Choroid plexus epithelial cell (primary cell): ENCODE measurements at regions not wholly inside any gene's neighbourhood (a gene's known extent, or its start where the extent isn't known, plus 50 kb on each side); places are given as distances from the start of the nearest gene placed in this dataset.
A peak's percentile ranks its signal among the peaks of the same experiment; 100 is the strongest.

Experiments used
- DNase-seq: peaks from one replicate; pipeline ENCODE4 v3.0.0-alpha.2; 2010; ENCODE audit warnings: low read depth
- H3K4me3 ChIP-seq: 2 replicates; pipeline ENCODE4 v1.5.1; 2011; ENCODE audit warnings: low read depth, mild to moderate bottlenecking, control low read depth, low read length, moderate library complexity
- TF ChIP-seq, protein P1 (sequence below): conservative IDR thresholded peaks from 2 replicates; pipeline ENCODE4 v1.5.1; 2011; ENCODE audit warnings: low read depth, mild to moderate bottlenecking, control low read depth, inconsistent platforms, low read length, moderate library complexity

DNA sequence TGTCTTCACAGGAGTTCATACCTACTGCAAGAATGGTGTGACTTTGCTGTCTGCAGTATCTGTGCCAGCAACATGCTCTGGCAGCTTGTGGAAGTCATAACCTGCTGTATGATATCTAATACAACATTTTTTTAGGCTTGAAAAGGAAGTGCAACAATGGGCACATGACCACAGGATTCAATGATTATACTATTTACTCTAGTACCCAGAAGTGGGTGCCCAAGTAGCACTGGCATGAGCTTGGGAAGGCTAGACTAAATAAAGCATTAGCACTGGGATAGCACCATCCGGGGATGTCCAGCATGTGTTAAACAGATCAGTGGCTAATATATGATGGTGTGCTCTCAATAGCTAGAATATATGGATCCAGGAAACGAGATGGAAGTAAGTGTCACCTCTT, 98.6 kb upstream of the PDE4B start:
- TF ChIP-seq, protein P1, sequence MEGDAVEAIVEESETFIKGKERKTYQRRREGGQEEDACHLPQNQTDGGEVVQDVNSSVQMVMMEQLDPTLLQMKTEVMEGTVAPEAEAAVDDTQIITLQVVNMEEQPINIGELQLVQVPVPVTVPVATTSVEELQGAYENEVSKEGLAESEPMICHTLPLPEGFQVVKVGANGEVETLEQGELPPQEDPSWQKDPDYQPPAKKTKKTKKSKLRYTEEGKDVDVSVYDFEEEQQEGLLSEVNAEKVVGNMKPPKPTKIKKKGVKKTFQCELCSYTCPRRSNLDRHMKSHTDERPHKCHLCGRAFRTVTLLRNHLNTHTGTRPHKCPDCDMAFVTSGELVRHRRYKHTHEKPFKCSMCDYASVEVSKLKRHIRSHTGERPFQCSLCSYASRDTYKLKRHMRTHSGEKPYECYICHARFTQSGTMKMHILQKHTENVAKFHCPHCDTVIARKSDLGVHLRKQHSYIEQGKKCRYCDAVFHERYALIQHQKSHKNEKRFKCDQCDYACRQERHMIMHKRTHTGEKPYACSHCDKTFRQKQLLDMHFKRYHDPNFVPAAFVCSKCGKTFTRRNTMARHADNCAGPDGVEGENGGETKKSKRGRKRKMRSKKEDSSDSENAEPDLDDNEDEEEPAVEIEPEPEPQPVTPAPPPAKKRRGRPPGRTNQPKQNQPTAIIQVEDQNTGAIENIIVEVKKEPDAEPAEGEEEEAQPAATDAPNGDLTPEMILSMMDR, result no peak
- no peak for DNase-seq

DNA sequence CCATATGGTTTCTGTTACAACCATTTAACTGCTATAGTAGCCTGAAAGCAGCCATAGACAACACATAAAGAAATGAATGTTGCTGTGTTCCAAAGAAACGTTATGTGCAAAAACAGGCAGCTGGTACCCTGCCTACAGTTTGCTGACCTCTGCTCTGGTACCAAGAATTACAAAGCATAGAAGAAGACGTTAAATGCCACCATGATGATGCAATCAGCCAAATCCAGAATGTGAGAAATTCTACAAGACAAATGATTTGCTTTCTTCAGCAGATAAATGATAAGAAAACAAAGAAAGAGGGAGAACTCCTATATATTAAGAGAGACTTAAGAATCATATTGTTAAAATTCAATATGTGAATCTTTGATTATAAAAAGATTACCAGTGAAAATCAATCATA, 97.8 kb upstream of the PDE4B start:
- TF ChIP-seq, protein P1, result no peak
- DNase-seq, result no peak
- H3K4me3 ChIP-seq, result no peak overlapping the region

More for the DNA sequence above, 98.6 kb upstream of the PDE4B start:
- H3K4me3 ChIP-seq, result no peak overlapping the region

DNA sequence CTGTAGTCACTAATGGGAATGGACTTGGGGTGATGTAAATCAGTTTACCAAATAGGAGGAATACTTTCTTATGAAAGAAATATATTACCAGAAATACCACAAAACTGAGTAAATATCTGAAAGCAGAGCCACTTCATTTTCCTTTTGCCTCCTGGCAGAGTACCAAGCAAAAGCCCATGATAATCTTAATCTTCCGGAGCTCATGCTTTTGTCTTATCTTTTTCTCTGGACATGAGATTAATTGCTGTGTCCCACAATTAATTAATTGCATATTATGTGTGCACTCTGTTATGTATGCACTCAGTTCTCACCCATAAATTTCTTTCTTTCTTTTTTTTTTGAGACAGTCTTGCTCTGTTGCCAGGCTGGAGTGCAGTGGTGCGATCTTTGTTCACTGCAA, 94.1 kb upstream of the PDE4B start:
- DNase-seq, result no peak
- TF ChIP-seq, protein P1, result no peak
- H3K4me3 ChIP-seq, result no peak overlapping the region

DNA sequence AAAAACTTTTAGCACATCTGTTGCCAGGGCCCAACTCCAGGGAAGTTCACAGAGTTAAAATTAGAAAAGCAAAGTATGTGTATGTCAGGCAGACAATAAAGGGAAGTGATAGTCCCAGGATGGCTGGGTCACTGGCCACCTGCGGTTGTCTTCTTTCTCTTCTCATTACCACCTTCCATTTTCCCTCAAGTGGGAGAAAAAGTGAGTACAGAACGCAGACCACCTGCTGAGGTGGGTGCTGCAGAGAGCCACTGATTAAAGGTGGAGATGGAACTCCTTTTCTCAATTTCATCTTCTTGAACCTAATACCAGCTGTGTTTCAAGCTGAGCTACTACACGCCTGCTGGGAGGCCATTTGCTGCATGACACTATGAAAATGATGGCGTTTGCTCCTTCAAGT, 88.8 kb upstream of the PDE4B start:
- TF ChIP-seq, protein P1, result no peak
- no peak for DNase-seq
- no peak overlapping the region for H3K4me3 ChIP-seq

DNA sequence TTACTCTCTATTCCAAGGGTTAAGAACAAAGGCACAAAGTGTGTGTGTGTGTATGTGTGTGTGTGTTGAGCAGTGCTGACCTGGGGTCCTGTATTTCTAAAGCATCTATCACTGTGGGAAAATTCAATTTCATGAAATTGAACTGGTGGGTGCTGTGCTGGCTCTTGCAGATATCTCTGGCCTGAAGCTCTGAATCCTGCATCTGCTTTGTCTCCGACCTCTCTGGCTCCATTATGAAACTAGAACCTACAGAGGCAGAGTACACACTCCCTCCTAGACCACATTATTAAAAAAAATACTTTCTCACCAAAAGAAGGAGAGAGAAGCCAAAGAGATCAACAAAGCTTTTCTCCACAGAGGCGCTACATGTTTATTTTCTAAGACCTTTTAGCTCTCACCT, 88.4 kb upstream of the PDE4B start:
- TF ChIP-seq, protein P1, result no peak
- H3K4me3 ChIP-seq, result no peak overlapping the region
- no peak for DNase-seq

DNA sequence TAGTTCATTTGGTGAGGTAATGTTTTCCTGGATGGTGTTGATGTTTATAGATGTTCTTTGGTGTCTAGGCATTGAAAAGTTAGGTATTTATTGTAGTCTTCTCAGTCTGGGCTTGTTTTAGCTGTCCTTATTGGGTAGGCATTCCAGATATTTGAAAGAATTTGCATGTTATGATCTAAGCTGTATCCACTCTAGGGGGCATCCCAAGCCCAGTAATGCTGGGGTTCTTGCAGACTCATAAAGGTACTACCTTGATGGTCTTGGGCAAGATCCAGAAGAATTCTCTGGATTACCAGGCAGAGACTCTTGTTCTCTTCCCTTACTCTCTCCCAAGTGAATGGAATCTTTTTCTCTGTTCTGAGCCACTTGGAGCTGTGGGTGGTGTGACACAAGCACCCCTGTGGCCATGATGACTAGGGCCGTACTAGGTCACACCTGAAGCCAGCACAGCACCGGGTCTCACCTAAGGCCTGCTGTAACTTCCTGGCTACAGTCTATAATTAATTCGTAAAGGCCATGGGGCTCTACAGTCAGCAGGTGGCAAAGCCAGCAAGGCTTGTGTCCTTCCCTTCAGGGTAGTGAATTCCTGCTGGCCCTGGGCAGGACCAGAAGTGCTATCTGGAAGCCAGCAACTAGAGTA, 74.8 kb upstream of the PDE4B start:
- TF ChIP-seq, protein P1, result peak; percentile 58
- no peak overlapping the region for H3K4me3 ChIP-seq
- peak; percentile 80 for DNase-seq

DNA sequence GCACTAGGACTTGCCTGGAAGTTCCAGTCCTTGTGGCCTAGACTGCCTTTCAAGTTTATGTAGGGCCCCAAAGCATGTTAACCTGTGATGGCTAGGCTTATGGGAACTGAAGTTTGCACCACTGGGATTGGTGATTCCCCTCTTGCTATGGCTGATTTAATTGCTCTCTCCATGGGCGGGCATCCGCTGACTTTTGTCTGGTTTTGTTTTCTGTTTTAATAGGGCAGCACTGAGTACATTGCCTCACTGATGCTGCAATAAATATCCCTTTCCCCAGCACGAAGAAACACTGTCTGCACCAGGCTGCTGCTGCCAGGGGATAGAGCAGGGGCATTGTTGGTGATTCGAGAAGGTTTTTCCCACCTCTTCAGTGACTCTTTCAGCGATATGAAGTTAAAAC, 73.3 kb upstream of the PDE4B start:
- TF ChIP-seq, protein P1, result no peak
- DNase-seq, result no peak
- no peak overlapping the region for H3K4me3 ChIP-seq
